ENCODE measurements at regions not wholly inside any gene's neighbourhood (a gene's known extent, or its start where the extent isn't known, plus 50 kb on each side); places are given as distances from the start of the nearest gene placed in this dataset.

- no peak overlapping the region for H3K27ac ChIP-seq
- TF ChIP-seq CTCF (conservative IDR thresholded peaks at IDR 0.05): 0 out of 2 replicates have a peak, but pooled peaks have one; percentile 14
These were observed 420.4 kb upstream of the SEMA3A start for GRCh38 chr7:84614821-84615501.

- no peak for TF ChIP-seq CTCF (conservative IDR thresholded peaks at IDR 0.05)
- H3K27ac ChIP-seq: no peak overlapping the region
These were observed 418.5 kb upstream of the SEMA3A start for GRCh38 chr7:84612981-84613681.

GRCh38 chr7:84611391-84611790 lies 416.8 kb upstream of the SEMA3A start:
- TF ChIP-seq CTCF (conservative IDR thresholded peaks at IDR 0.05): no peak
- peak overlapping the region; percentile 38; the same call in 1 of the 2 replicates for H3K27ac ChIP-seq

- H3K27ac ChIP-seq: peak overlapping the region; percentile 21
- no peak for TF ChIP-seq CTCF (conservative IDR thresholded peaks at IDR 0.05)
These were observed 415.8 kb upstream of the SEMA3A start for GRCh38 chr7:84610390-84610789.

- H3K27ac ChIP-seq: no peak overlapping the region
- no peak for TF ChIP-seq CTCF (conservative IDR thresholded peaks at IDR 0.05)
These were observed 410.7 kb upstream of the SEMA3A start for GRCh38 chr7:84605301-84605700.

GRCh38 chr7:84603545-84603944 lies 409.0 kb upstream of the SEMA3A start:
- H3K27ac ChIP-seq: no peak overlapping the region
- no peak for TF ChIP-seq CTCF (conservative IDR thresholded peaks at IDR 0.05)

GRCh38 chr7:84595026-84595425 lies 400.4 kb upstream of the SEMA3A start:
- no peak for TF ChIP-seq CTCF (conservative IDR thresholded peaks at IDR 0.05)
- no peak overlapping the region for H3K27ac ChIP-seq
